K562 (cell line): ENCODE measurements at regions not wholly inside any gene's neighbourhood (a gene's known extent, or its start where the extent isn't known, plus 50 kb on each side); places are given as distances from the start of the nearest gene placed in this dataset.

Source experiments
- ATAC-seq: fragments of 200-7000 bp; cut with Tn5 transposase; 3 replicates; pipeline ENCODE4 v1.9.1; 2020; ENCODE audit warnings: moderate library complexity
- BruUV-seq: library from RNA; stranded (reverse); fragments of 400-500 nt; replicated peaks from 2 replicates; lab custom pipeline; 2021; lab: Mats Ljungman, UMichigan
- CTCF ChIA-PET: fragments of 300-600 bp; formaldehyde crosslinking; extraction: SDS; loops from one replicate; lab custom pipeline; 2021; ENCODE audit warnings: low intra/inter-chr PET ratio; lab: Yijun Ruan, JAX
- POLR2A ChIA-PET: fragments of 300-600, 350-650 bp; sonication (Branson Sonifier 250); formaldehyde crosslinking; extraction: SDS; loops from one replicate; lab custom pipeline; 2021; ENCODE audit warnings: antibody characterized with exemption, inconsistent platforms; lab: Yijun Ruan, JAX
- DNase-seq, 4 experiments: peaks; one replicate each; pipeline versions ENCODE4 v3.0.0 to v3.0.0-alpha.2; 2011 to 2018; ENCODE audit warnings: low spot score in 3 of 4, mixed read lengths in 3 of 4; ENCODE audit errors: extremely low read depth in 1 of 4
- FAIRE-seq: peaks from 2 replicates; lab custom pipeline; 2011; peaks lifted over from hg19 to GRCh38; lab: Jason Lieb, UNC
- H2AFZ ChIP-seq: 2 replicates; pipeline ENCODE4 v1.6.0; 2011; ENCODE audit warnings: low read depth, low read length, control low read depth, inconsistent platforms
- H3K27ac ChIP-seq: fragments of 200-600 bp; 3 replicates; pipeline ENCODE4 v1.8.0; 2011; ENCODE audit warnings: low read depth, mild to moderate bottlenecking, control low read depth, inconsistent platforms, low read length, moderate library complexity, mixed read lengths; ENCODE audit errors: extremely low read depth
- H3K27me3 ChIP-seq, 2 experiments: fragments of 300-600 bp in 1 of 2; 2 replicates in 1 of 2; 3 replicates in 1 of 2; pipeline versions ENCODE4 v1.6.0 to v1.8.0; 2011; ENCODE audit warnings: inconsistent platforms in 2 of 2, low read length in 2 of 2, mild to moderate bottlenecking in 1 of 2, mixed read lengths in 1 of 2, moderate library complexity in 1 of 2; ENCODE audit not compliant: control insufficient read depth in 2 of 2, insufficient read depth in 2 of 2
- H3K36me3 ChIP-seq: fragments of 300-600 bp; 3 replicates; pipeline ENCODE4 v1.8.0; 2011; ENCODE audit warnings: mild to moderate bottlenecking, low read length, inconsistent platforms; ENCODE audit not compliant: control insufficient read depth, insufficient read depth
- H3K4me1 ChIP-seq, 2 experiments: fragments of 200-600 bp in 1 of 2; replicated peaks in 1 of 2; 2 replicates in 1 of 2; 3 replicates in 1 of 2; pipeline versions ENCODE4 v1.5.1 to v1.8.0; 2011; ENCODE audit warnings: inconsistent platforms in 2 of 2, low read length in 2 of 2, mild to moderate bottlenecking in 1 of 2, mixed read lengths in 1 of 2, moderate library complexity in 1 of 2; ENCODE audit not compliant: control insufficient read depth in 2 of 2, insufficient read depth in 2 of 2
- H3K4me2 ChIP-seq: 2 replicates; pipeline ENCODE4 v1.6.1; 2011; ENCODE audit warnings: low read length, control low read depth, inconsistent platforms, mixed read lengths; ENCODE audit not compliant: insufficient read depth
- H3K4me3 ChIP-seq: fragments of 200-600 bp; sonication (generic), shearing (Covaris generic); 2 replicates; pipeline ENCODE4 v1.5.1; 2016; ENCODE audit warnings: control low read depth, inconsistent platforms
- H3K79me2 ChIP-seq: fragments of 200-600 bp; 3 replicates; pipeline ENCODE4 v1.8.0; 2011; ENCODE audit warnings: low read length, inconsistent platforms; ENCODE audit not compliant: control insufficient read depth, insufficient read depth
- H3K9ac ChIP-seq, 2 experiments: 2 replicates each; pipeline versions ENCODE4 v1.6.0 to v1.6.1; 2011; ENCODE audit warnings: low read depth in 2 of 2, low read length in 2 of 2, control low read depth in 1 of 2, inconsistent platforms in 1 of 2, mild to moderate bottlenecking in 1 of 2, mixed read lengths in 1 of 2; ENCODE audit not compliant: insufficient read depth in 1 of 2
- H3K9me1 ChIP-seq: one replicate; pipeline ENCODE4 v1.6.0; 2011; ENCODE audit warnings: inconsistent platforms, mild to moderate bottlenecking, low read length, moderate library complexity; ENCODE audit not compliant: control insufficient read depth, insufficient read depth
- H3K9me3 ChIP-seq: replicated peaks from 2 replicates; pipeline ENCODE4 v1.5.1; 2011; ENCODE audit warnings: low read depth, low read length, inconsistent platforms; ENCODE audit not compliant: control insufficient read depth, insufficient read depth
- H4K20me1 ChIP-seq: replicated peaks from 2 replicates; pipeline ENCODE4 v1.6.1; 2011; ENCODE audit warnings: low read length, inconsistent platforms, mixed read lengths; ENCODE audit not compliant: control insufficient read depth, insufficient read depth
- BRD9 ChIP-seq: fragments of 450-650 bp; IDR thresholded peaks from 2 replicates; pipeline ENCODE4 v1.6.1; 2018; ENCODE audit warnings: low read depth; ENCODE audit not compliant: partially characterized antibody
- BRF2 ChIP-seq: IDR thresholded peaks from 3 replicates; pipeline ENCODE4 v1.6.1; 2011; ENCODE audit warnings: borderline replicate concordance, mild to moderate bottlenecking; ENCODE audit not compliant: insufficient read length, insufficient read depth
- EWSR1 ChIP-seq: fragments of 450-650 bp; IDR thresholded peaks from 2 replicates; pipeline ENCODE4 v1.6.1; 2018; ENCODE audit warnings: borderline replicate concordance, mild to moderate bottlenecking, low read depth, moderate library complexity; ENCODE audit not compliant: partially characterized antibody
- HINFP ChIP-seq: fragments of 450-650 bp; conservative IDR thresholded peaks from 2 replicates; pipeline ENCODE4 v1.6.1; 2016; ENCODE audit warnings: missing genetic modification characterization, low read depth, mild to moderate bottlenecking, control low read depth, missing compliant biosample characterization
- KAT2B ChIP-seq: IDR thresholded peaks from one replicate; pipeline ENCODE4 v1.6.1; 2012; ENCODE audit warnings: low read depth, mild to moderate bottlenecking, control low read depth, inconsistent platforms, low read length, moderate library complexity
- LCOR ChIP-seq: sonication (generic); formaldehyde crosslinking; IDR thresholded peaks from 2 replicates; pipeline ENCODE4 v1.8.0; 2022; ENCODE audit warnings: mild to moderate bottlenecking, missing genetic modification reagents
- MEIS2 ChIP-seq: fragments of 450-650 bp; IDR thresholded peaks from 2 replicates; pipeline ENCODE4 v1.6.1; 2014; ENCODE audit warnings: mild to moderate bottlenecking; ENCODE audit not compliant: partially characterized antibody
- NUFIP1 ChIP-seq: fragments of 450-650 bp; IDR thresholded peaks from 2 replicates; pipeline ENCODE4 v1.6.1; 2018; ENCODE audit not compliant: partially characterized antibody
- POLR2AphosphoS5 ChIP-seq: IDR thresholded peaks from 2 replicates; pipeline ENCODE4 v1.6.1; 2011; ENCODE audit warnings: mild to moderate bottlenecking, low read depth, low read length, moderate library complexity; ENCODE audit not compliant: control insufficient read depth, insufficient read depth
- SMAD2 ChIP-seq: fragments of 150-350 bp; IDR thresholded peaks from 2 replicates; pipeline ENCODE4 v1.6.1; 2014; ENCODE audit warnings: low read depth, mild to moderate bottlenecking, low read length
- SP2 ChIP-seq: IDR thresholded peaks from 2 replicates; pipeline ENCODE4 v1.6.1; 2011; ENCODE audit warnings: mild to moderate bottlenecking, low read depth, low read length, moderate library complexity; ENCODE audit not compliant: poor library complexity, severe bottlenecking; ENCODE audit errors: extremely low read depth
- STAG1 ChIP-seq: sonication (generic); formaldehyde crosslinking; IDR thresholded peaks from 2 replicates; pipeline ENCODE4 v1.5.0; 2020; ENCODE audit warnings: missing genetic modification reagents, borderline replicate concordance
- VEZF1 ChIP-seq: fragments of 200-800 bp; sonication (Bioruptor generic); IDR thresholded peaks from 2 replicates; pipeline ENCODE4 v1.6.1; 2017; ENCODE audit warnings: missing genetic modification characterization, missing compliant biosample characterization
- ZFX ChIP-seq: sonication (generic); formaldehyde crosslinking; IDR thresholded peaks from 2 replicates; pipeline ENCODE4 v1.8.0; 2022; ENCODE audit warnings: mild to moderate bottlenecking, missing genetic modification reagents, moderate library complexity
- ZNF12 ChIP-seq: sonication (generic); formaldehyde crosslinking; IDR thresholded peaks from 2 replicates; pipeline ENCODE4 v1.4.0; 2020; ENCODE audit warnings: mild to moderate bottlenecking, missing genetic modification reagents
- ZNF175 ChIP-seq: fragments of 200-800 bp; sonication (Bioruptor generic); IDR thresholded peaks from 2 replicates; pipeline ENCODE4 v1.6.1; 2016; ENCODE audit warnings: low read depth, mild to moderate bottlenecking, missing genetic modification characterization, missing compliant biosample characterization
- ZNF280B ChIP-seq: fragments of 250-450 bp; sonication (Bioruptor Pico); IDR thresholded peaks from 2 replicates; pipeline ENCODE4 v1.5.1; 2021; ENCODE audit warnings: mild to moderate bottlenecking
- ZNF699 ChIP-seq: fragments of 250-450 bp; sonication (Bioruptor Pico); IDR thresholded peaks from 2 replicates; pipeline ENCODE4 v1.8.0; 2021; ENCODE audit warnings: mild to moderate bottlenecking, moderate library complexity; ENCODE audit not compliant: insufficient replicate concordance
- WGBS: fragments of 100-300 bp; shearing (Covaris generic); methylation state at CpG from one replicate; pipeline ENCODE4 v1.1.6; 2016; ENCODE audit warnings: low coverage, mixed read lengths; ENCODE audit not compliant: insufficient coverage; ENCODE audit errors: missing lambda C conversion rate; 5-methylcytosine and 5-hydroxymethylcytosine counted together
- in situ Hi-C: fragments of 300-500 bp; cut with MboI; formaldehyde crosslinking; loops from 4 replicates; pipeline ENCODE4 v1.15.0; 2018; ENCODE audit warnings: inconsistent platforms, mixed read lengths
- intact Hi-C: fragments of 100-400 bp; cut with micrococcal nuclease; formaldehyde crosslinking; loops from 2 replicates; pipeline ENCODE4 v1.14.2; 2022

- H3K9me3 ChIP-seq = no peaks in the 10 kb centered on the region
- TF ChIP-seq HINFP (tag) (no peak), NUFIP1 (no peak), POLR2AphosphoS5 (no peak), LCOR (CRISPR knock-in tag) (no peak), ZNF175 (no peak), STAG1 (CRISPR knock-in tag) (no peak), ZNF280B (CRISPR knock-in tag) (no peak), SP2 (no peak), KAT2B (no peak), MEIS2 (no peak), VEZF1 (no peak), BRD9 (no peak), EWSR1 (no peak), BRF2 (no peak), ZNF699 (CRISPR knock-in tag) (no peak), SMAD2 (no peak), ZNF12 (CRISPR knock-in tag) (no peak), ZFX (no peak)
These were observed 428.2 kb downstream of the MRPL39 start for GRCh38 chr21:25179116-25179515.

More at GRCh38 chr21:25179116-25179515, 428.2 kb downstream of the MRPL39 start:
- intact Hi-C loops = no loop called here
- POLR2A ChIA-PET = no interaction called here
- in situ Hi-C loops = no loop called here
- CTCF ChIA-PET = no interaction called here
- Histone ChIP-seq H3K79me2 (no peaks in the 10 kb centered on the region), H3K4me3 (no peak overlapping the region), H3K9me1 (no peaks in the 10 kb centered on the region), H3K4me1 (no peaks in the 10 kb centered on the region), H3K27me3 (no peaks in the 10 kb centered on the region), H4K20me1 (no peaks in the 10 kb centered on the region), H3K36me3 (no peaks in the 10 kb centered on the region), H3K27ac (no peak overlapping the region), H3K4me2 (no peak overlapping the region), H3K9ac (no peak overlapping the region), H2AFZ (no peak overlapping the region)
- BruUV-seq = no TSS peak
- no peak for FAIRE-seq
- no peak for ATAC-seq
- no peak for DNase-seq
- 0% methylated on average over 1 of the region's 1 CpG for WGBS
